ENCODE measurements at regions not wholly inside any gene's neighbourhood (a gene's known extent, or its start where the extent isn't known, plus 50 kb on each side); places are given as distances from the start of the nearest gene placed in this dataset.
A peak's percentile ranks its signal among the peaks of the same experiment; 100 is the strongest.
"Not testable (repeated sequence)": the region's sequence is repeated elsewhere in the genome, so short reads cannot be mapped to it uniquely, and the experiment has no call there.

DNA sequence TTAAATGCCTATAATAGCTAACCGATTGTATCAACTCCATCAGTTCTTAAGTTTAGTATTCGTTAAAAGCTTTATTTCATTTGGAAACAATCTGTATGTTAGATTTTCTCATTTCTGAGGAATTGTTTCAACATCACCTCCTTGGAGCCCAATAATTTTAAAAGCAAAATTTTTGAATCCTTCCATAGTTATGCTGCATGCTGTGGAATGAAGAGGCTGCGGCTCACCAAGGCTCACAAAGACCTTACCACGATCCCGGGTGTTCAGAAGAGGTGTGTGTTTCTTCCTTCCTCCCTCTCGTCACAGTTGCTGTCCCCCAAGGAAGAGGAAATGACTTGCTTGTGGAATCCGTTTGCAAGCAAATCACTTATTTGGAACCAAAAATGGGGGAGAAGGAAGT, 143.8 kb downstream of the FGF1 start:
- no peak for DNase-seq (ENCODE audit: low spot score)

DNA sequence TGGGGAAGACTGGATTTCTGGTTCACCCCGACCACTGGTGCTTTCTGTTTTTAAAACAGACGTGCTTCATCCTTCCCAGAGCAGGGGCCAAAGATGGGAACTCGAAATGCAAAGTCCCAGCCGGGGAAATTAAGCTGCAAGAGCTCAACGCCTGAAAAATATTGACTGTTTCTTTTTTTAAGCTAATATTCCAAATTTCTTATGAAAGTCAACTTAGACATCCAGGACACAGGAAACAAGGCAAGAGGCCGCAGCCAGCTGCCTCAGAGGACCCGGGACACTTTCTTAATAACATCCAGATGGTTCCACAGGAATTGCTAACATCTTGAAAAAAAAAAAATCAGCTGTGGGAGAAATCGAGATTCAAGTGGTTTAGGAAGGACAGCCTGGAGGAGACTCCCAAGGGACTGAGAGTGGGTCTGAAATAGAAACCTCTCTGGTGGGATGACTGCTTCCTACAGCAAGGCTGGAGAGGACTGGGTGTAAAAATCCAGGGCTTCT, 144.9 kb downstream of the FGF1 start:
- peak; percentile 73 for DNase-seq (ENCODE audit: low spot score)

DNA sequence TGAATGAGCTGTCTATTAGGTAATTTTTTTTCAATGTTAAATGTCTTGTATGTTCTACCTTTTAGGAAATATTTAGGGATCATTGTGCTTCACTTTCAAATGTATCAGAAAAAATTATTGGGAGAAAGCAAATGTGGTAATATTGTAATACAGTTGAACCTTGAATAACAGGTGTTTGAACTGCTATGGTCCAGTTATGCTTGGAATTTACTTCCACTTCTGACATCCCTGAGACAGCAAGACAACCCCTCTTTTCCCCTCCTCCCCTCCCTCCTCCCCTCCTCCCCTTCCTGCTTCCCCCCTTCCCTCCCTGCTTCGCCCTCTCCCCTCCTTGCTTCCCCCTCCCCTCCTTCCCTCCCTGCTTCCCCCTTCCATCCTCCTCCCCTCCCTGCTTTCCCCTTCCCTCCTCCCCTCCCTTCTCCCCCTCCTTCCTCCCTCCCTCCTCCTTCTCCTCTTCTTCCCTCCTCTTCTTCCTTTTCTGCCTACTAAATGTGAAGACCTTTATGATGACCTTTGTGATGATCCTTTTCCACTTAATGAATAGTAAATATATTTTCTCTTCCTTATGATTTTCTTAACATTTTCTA, 146.6 kb downstream of the FGF1 start:
- no peak for DNase-seq (ENCODE audit: low spot score)

DNA sequence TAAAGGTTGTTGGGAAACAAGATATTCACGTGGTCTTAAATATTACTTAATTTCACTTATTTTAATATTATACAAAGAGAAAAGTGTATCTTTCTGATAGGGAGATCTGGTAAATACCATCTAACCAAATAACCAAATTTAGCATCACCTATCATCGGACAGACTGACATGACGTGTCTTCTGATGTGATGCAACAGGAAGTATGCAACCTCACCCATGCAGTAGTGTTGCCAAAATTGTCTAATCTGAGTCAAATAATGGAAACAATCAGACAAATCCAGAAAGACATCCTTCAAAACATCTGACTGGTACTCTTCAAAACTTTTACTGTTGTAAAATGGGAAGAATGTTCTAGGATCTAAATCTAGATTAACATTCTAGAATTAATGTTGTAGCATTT, 148.0 kb downstream of the FGF1 start:
- no peak for DNase-seq (ENCODE audit: low spot score)

DNA sequence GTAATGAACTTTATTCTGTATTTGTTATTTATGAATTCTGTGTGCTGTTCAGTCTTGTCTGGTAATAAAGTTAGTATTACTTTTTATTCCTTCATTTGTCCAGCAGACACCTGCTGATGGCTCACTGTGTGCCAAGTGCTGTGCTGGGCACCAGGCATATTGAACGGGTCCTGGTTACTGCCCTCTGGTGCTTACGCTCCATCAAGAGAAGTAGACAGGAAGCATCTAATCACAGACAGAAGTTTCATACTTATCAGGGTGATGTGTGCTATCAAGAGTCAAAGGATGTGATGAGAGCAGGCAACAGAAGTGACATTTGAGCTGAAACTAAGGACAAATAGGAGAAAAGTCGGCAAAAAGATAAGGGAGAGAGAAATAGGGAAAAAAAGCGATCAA, 153.1 kb downstream of the FGF1 start:
- no peak for DNase-seq (ENCODE audit: low spot score)

DNA sequence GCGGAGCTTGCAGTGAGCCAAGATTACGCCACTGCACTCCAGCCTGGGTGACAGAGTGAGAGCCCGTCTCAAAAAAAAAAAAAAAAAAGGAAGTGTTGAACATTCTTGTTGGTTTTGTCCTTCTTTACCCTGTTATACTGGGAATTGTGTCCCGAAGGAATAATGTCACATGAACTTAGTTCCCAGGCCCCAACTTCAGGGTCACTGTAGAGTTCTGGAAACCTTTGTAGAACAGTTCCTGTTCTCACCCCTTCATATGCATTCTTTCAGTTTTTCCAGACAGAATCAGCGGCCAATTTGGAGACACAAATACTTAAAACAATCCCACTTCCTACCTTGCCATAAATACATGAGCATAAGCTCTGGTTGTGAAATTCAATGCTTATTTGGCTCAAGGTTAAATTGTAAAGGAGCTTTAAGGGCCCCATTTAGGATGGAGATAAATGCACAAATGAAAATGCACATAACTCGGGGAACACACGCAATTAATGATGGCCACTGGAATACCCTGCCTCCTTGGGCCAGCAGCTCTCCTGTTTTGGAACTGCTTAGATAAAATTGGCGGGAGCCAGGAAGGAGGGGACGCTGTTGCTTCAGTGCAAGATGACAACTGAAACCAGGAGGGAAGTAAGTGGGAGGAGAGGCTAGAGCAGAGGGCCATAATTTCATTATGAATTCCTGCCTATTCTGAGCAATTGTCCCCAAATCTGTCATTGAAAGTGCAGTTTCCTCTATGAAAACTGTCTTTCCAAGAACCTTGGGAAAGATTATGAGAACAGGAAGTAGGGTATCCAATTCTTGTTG, 153.7 kb downstream of the FGF1 start:
- DNase-seq (ENCODE audit: low spot score), result no peak

DNA sequence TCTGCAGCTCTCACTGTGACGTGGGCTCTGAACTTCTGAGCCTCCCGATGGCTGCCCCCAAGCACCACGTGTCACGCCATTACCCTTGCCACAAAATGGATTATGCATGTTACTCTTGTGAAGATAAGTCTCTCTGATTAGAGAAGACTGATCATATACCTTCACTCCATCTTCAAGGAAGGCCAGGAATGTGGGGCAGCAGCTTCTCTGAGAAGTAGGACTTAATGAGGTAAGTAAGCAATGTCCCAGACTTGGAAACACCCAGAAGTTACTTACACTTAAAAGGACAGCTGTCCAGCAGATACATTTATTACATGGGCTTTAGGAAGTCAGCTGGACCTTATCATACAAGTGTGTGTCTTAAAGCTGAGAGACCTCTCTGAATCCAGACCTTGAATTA, 155.0 kb downstream of the FGF1 start:
- no peak for DNase-seq (ENCODE audit: low spot score)

DNA sequence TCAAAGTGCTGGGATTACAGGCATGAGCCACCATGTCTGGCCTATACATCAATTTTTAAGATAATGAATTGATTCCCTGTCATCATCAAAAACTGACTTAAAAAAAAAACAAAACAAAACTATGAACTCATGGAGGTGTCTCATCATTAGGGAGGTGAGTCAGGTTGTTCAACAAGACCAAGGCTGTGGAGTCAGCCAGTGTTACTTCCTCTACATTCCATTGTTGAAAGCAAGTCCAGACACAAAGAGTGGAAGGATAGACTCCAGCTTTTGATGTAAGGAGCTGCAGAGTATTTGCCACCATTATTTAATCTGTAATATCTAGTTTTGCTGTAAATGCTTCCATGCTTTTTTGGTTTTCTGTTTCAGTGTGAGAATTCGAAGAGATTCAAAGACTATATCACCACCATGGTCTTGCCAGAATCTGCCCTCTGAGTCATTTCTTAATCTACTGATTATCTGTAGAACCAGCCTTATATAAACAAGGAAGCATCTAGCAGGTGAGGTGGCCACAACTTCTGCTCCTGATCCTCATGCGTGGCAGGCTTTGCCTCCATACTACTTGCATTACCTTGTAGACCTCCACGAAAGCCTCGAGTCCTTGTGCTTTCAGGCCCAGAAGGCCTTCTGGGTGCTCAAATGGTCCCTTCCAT, 156.1 kb downstream of the FGF1 start:
- peak; percentile 53 for DNase-seq (ENCODE audit: low spot score)

DNA sequence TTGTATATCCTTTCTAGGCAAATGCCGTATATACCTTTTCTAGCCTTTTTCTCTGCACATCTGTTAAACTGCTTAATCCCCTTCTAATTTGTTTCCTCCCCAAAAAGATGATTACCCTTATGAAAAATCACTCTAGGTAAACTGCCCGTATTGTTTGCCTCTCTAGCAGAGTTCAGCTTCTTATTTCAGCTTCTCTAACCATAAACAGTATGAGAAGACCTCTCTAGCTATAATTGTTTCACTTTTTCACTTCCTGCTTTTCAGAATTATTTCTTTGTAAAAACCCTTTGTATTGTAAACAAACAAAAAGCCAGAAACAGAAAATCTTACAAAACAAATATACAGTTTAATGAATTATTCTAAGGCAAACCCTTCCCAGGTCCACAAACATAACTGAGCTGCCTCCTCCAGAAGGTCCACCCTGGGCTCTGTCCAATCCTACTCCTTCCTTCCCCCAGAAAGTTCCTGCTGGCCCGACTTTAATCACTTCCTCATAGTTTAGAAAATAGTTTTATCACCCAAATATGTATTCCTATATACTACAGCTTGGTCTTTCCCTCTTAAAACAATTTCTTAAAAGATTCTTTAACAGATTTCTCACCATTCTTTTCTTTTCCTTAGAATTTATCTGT, 158.1 kb downstream of the FGF1 start:
- no peak for DNase-seq (ENCODE audit: low spot score)

DNA sequence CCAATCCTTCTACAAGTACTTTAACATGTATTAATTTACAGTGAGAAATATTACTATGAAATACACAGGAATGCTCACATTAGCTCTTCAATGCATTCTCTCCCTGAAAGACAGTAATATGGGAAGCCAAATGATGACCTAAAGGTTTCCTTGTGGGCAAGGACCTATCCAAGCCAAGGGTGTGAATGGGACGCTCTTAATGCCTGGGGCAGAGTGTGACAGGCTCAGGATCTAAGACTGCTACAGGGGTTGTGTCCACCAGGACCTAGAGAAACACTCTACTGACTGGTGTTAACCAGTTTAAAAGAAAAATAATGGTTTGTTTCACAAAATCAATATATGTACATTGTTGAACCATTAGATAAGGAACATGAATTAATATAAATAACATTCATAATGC, 158.7 kb downstream of the FGF1 start:
- no peak for DNase-seq (ENCODE audit: low spot score)

DNA sequence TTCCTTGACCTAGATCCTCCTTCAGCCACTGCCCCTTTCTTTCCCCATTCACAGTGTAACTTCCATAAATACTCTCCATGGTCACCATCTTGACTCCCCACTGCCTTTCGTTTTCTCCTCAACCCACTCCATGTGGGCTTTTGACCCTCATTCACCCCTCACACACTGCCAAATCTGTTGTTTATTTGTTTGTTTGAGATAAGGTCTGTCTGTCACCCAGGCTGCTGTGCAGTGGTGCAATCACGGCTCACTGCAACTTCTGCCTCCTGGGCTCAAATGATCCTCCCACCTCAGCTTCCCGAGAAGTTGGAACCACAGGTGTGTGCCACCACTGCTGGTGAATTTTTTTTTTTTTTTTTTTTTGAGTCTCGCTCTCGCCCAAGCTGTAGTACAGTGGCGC, 162.9 kb downstream of the FGF1 start:
- no peak for DNase-seq (ENCODE audit: low spot score)

DNA sequence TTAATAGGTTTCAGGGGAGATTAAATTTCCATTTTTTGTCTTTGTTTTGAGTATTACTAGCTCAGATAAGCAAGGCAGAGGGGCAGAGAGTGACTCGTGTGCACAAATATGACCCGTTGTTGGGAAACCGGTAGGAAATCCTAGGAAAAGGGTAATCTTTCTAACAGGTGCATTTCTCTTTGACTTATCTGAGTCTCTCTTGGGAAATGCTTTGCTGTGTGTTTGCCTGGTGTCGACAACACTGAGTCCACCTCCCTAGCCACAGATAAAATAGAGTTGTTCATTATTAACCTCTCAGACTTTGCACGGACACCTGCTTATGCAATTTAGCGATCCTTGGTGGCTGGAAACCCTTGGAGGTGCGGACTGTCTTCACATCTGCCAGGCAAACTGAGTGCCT, 164.2 kb downstream of the FGF1 start:
- DNase-seq (ENCODE audit: low spot score), result no peak

DNA sequence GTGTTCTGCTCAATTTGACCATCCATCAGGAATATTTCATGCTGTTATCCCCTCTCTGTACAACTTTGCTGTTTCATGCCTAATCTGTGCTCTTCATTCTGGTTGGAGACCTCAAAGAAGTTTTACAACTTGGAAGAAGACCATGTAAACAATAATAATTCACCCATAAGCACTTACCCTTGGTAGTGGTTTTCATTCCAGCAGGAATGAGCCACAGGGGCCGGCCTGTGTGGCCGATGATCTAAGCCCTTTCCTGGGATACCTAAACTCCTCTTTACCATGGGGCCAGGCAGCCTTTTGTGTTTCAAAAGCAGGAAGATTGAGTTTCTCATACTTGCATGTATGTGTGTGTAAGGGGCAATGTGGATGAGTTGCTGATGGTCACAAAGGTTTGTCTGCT, 165.0 kb downstream of the FGF1 start:
- peak; percentile 60 for DNase-seq (ENCODE audit: low spot score)

DNA sequence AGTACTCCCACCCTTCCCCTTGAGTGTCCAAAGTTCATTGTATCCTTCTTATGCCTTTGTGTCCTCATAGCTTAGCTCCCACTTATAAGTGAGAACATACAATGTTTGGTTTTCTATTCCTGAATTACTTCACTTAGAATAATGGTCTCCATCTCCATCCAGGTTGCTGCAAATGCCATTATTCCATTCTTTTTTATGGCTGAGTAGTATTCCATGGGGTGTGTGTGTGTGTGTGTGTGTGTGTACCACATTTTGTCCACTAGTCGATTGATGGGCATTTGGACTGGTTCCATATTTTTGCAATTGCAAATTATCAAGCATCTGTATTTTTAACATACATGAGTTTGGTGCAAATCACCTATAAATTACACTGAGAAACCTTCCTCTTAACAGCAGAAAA, 166.0 kb downstream of the FGF1 start:
- DNase-seq (ENCODE audit: low spot score), result not testable (repeated sequence)

DNA sequence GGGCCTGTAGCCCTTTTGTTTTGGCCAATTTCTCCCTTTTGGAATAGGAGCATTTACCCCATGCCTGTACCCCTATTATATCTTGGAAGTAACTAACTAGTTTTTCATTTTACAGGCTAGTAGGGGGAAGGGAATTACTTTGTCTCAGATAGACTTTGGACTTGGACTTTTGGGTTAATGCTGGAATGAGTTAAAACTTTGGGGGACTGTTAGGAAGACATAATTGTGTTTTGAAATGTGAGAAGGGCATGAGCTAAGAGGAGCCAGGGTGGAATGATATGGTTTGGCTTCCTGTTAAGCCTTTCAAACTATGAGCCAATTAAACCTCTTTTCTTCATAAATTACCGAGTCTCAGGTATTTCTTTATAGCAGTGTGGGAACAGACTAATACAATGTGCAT, 168.1 kb downstream of the FGF1 start:
- no peak for DNase-seq (ENCODE audit: low spot score)

DNA sequence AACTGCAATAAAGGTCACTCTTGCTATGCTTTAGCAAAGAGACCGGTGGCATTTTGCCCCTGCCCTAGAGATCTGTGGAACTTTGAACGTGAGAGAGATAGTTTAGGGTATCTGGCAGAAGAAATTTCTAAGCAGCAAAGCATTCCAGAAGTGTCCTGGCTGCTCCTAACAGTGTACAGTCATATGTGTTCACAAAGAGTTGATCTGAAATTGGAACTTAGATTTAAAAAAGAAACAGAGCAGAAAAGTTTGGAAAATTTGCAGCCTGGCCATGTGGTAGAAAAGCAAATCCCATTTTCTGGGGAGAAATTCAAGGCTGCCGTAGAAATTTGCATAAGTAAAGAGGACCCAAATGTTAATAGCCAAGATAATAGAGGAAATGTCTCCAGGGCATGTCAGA, 169.2 kb downstream of the FGF1 start:
- no peak for DNase-seq (ENCODE audit: low spot score)

DNA sequence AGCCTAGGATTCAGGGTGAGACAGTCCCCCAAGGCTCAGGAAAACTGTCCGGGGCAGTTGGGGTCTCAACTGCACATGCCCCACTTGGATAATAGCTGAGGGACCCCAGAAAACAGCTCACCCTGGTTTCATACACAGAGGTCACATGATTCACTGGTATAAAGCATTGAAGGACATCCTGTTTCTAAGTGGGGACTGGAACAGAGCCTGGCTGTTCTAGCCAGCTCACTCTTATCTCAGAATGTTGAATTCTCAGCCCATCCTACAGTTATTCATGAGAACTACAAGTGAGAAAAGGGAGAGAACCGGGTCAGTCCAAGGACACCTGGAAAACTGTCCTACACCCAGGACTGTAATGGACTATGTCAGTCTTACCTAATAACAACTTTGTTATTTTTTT, 170.9 kb downstream of the FGF1 start:
- no peak for DNase-seq (ENCODE audit: low spot score)

DNA sequence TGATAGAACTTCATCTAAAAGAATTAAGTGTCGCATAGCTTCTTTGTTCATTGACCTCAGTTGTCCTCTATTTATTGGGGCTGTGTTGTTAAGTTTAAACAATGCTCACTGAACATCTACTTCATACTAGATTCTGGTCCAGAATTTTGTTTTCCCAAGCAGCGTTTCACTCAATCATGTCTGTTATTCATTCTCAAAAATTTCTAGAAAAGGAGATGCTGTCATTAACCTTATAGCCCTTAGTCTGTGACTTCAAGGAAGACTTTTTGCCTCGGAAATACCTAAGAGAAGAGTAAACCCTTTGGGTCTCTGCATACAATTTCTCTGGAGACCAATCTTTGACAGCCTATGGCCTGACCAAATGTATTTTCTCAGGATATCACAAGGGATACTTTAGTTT, 171.7 kb downstream of the FGF1 start:
- DNase-seq (ENCODE audit: low spot score), result no peak

DNA sequence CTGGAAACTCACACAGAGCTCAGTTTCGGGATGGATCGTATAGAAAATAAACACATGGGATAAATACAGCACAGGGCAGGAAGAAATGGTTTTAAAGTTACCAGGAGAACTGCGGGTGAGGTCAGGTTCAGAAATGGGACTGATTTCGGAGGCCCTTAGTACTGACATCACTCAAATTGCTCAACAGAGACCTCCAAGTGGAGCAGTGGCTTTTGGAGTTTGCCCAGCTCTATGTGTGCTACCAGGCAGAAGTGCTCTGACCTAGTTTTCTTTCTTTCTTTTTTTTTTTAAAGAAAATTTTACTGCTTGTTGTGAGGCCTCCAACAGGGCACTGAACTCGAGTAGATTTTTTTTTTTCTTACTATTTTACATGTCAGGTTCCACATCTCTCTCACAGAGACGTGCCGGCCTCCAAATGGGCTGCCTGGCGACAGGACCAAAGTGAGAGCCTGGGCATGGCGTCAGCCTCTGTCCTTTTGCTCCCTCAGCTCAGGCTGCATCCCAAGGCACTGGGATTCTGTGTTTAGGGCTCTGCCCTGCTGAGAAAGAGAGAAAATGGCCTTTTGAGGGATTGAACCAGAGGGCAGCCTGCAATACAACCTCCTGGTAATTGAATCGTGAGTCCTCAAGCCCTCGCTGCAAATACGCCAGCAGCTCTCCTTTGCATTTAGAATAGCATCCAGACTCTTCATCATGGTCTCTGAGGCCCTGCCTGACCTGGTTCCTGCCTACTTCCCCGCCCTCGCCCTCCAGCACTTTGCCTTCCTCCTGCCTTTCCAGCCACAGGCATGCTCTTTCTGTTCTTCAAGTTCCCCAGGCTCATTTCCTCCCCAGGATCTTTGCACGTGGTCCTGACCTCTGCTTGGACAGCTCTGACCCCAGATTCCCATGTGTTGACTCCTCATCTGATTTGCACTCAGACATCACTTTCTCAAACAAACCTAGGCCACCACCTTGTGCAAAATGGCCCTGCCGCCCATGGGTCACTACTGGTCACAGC, 173.5 kb downstream of the FGF1 start:
- peak; percentile 44 for DNase-seq (ENCODE audit: low spot score)

DNA sequence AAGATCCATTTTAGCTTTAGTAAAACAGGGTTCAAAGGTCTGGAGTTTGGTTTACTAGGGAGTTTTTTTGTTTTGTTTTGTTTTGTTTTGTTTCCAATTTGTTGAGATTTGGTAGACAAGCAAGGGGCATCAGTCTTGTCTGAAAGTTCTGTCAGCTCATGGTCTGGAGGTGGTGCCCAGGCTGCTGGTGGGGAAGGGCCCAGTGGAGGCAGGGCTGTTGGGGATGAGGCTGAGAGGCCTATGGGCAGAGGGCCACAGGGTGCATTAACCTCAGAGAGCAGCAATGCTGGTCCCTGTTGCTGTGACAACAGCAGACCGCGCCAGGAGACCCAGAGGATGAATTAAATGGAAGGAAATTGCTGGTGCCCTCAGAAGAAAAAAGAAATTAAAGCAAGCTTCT, 174.5 kb downstream of the FGF1 start:
- DNase-seq (ENCODE audit: low spot score), result no peak

DNA sequence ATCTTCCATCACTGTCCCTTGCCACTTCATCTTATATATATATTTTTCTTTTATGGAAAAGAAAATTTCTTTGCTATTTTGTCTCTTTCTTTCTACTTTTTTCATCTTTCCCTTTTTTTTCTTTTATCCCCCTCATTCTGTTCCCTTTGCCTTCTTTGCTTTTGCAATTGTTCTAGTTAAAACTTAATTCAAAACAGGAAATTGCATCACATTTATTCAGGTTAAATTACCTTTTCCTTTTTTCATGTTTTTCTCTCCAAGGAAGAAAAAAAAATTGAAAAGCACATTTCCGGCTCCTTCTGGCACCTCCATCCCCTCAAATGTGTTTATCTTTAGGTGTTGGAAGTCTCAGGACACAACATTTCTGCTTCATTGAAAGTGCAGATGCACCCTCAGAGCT, 176.9 kb downstream of the FGF1 start:
- no peak for DNase-seq (ENCODE audit: low spot score)

DNA sequence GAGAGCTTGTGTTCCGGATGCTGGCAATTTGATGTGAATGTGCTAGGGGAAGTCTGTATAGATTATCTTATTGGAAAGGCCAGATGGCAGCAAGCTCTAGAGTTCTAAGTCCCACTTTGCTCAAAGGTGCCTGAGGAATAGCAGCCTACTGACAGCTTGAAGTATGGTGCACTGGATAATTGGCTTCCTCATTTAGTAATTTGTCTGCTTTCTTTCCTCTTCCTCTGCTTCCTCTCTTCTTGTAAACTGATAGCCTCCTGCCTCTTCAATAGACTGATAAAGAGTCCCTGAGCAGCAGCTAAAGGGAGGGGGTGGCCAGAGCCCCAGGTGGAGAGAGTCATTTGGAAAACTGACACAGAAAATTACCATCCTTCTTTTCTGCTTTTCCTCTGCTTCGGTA, 177.3 kb downstream of the FGF1 start:
- DNase-seq (ENCODE audit: low spot score), result no peak
